GM12878 (cell line): ENCODE measurements at regions not wholly inside any gene's neighbourhood (a gene's known extent, or its start where the extent isn't known, plus 50 kb on each side); places are given as distances from the start of the nearest gene placed in this dataset.
"Not testable (repeated sequence)": the region's sequence is repeated elsewhere in the genome, so short reads cannot be mapped to it uniquely, and the experiment has no call there.

Experiments
- ATAC-seq: fragments of 200-7000 bp; cut with Tn5 transposase; 3 replicates; pipeline ENCODE4 v1.9.1; 2020; ENCODE audit warnings: mild to moderate bottlenecking, moderate library complexity
- BruUV-seq: library from RNA; stranded (reverse); fragments of 400-500 nt; replicated peaks from 2 replicates; lab custom pipeline; 2021; lab: Mats Ljungman, UMichigan
- CTCF ChIA-PET: fragments of 300-600 bp; sonication (Branson Sonifier 250); formaldehyde crosslinking; extraction: SDS; loops from one replicate; lab custom pipeline; 2021; ENCODE audit warnings: inconsistent platforms; lab: Yijun Ruan, JAX
- POLR2A ChIA-PET: fragments of 350-600 bp; formaldehyde crosslinking; extraction: SDS; loops from one replicate; lab custom pipeline; 2021; ENCODE audit warnings: inconsistent platforms; lab: Charles Lee
- RAD21 ChIA-PET: fragments of 300-600 bp; sonication (Branson Sonifier 250); formaldehyde crosslinking; loops from one replicate; lab custom pipeline; 2023; ENCODE audit warnings: antibody characterized with exemption; ENCODE audit not compliant: unreplicated experiment; lab: Charles Lee
- SMC1A ChIA-PET: fragments of 300-600 bp; sonication (Branson Sonifier 250); formaldehyde crosslinking; loops from one replicate; lab custom pipeline; 2023; ENCODE audit not compliant: unreplicated experiment, uncharacterized antibody; lab: Charles Lee
- DNase-seq: peaks from one replicate; pipeline ENCODE4 v3.0.0-alpha.2; 2011; ENCODE audit warnings: low read depth, low spot score
- FAIRE-seq: peaks from 3 replicates; lab custom pipeline; 2011; peaks lifted over from hg19 to GRCh38; lab: Jason Lieb, UNC
- H2AFZ ChIP-seq: 2 replicates; pipeline ENCODE4 v1.6.0; 2011; ENCODE audit warnings: low read depth, low read length, control low read depth; ENCODE audit not compliant: control insufficient read depth
- H3K27ac ChIP-seq: 2 replicates; pipeline ENCODE4 v1.5.1; 2011; ENCODE audit warnings: control low read depth; ENCODE audit not compliant: control insufficient read depth, insufficient read depth
- H3K27me3 ChIP-seq, 2 experiments: replicated peaks in 1 of 2; 2 replicates each; pipeline versions ENCODE4 v1.6.0 to v1.6.1; 2011; ENCODE audit warnings: low read length in 1 of 2; ENCODE audit not compliant: control insufficient read depth in 2 of 2, insufficient read depth in 2 of 2
- H3K36me3 ChIP-seq, 2 experiments: 2 replicates each; pipeline ENCODE4 v1.5.1; 2011; ENCODE audit warnings: low read length in 1 of 2; ENCODE audit not compliant: control insufficient read depth in 2 of 2, insufficient read depth in 2 of 2
- H3K4me1 ChIP-seq: 2 replicates; pipeline ENCODE4 v1.6.1; 2011; ENCODE audit warnings: mild to moderate bottlenecking, low read length, moderate library complexity, mixed read lengths; ENCODE audit not compliant: control insufficient read depth, insufficient read depth
- H3K4me2 ChIP-seq: 2 replicates; pipeline ENCODE4 v1.6.0; 2011; ENCODE audit warnings: control low read depth; ENCODE audit not compliant: control insufficient read depth, insufficient read depth
- H3K4me3 ChIP-seq: fragments of 200-600 bp; sonication (generic); 2 replicates; pipeline ENCODE4 v1.5.1; 2016
- H3K79me2 ChIP-seq: 2 replicates; pipeline ENCODE4 v1.6.0; 2011; ENCODE audit warnings: low read length; ENCODE audit not compliant: control insufficient read depth, insufficient read depth
- H3K9ac ChIP-seq: 2 replicates; pipeline ENCODE4 v1.8.0; 2011; ENCODE audit warnings: low read length, control low read depth, mixed read lengths; ENCODE audit not compliant: control insufficient read depth, insufficient read depth
- H3K9me3 ChIP-seq: replicated peaks from 3 replicates; pipeline ENCODE4 v1.5.1; 2011; ENCODE audit warnings: mild to moderate bottlenecking, low read length; ENCODE audit not compliant: control insufficient read depth, insufficient read depth
- H4K20me1 ChIP-seq: 2 replicates; pipeline ENCODE4 v1.6.0; 2011; ENCODE audit not compliant: control insufficient read depth, insufficient read depth
- ETV6 ChIP-seq, 2 experiments: fragments of 450-650 bp in 1 of 2; IDR thresholded peaks in 1 of 2; conservative IDR thresholded peaks in 1 of 2; 2 replicates each; pipeline ENCODE4 v1.6.1; 2014; ENCODE audit warnings: antibody characterized with exemption in 1 of 2, borderline replicate concordance in 1 of 2, low read depth in 1 of 2, mild to moderate bottlenecking in 1 of 2, moderate library complexity in 1 of 2
- WGBS: methylation state at CpG from one replicate; pipeline ENCODE4 v1.1.6; 2016; ENCODE audit warnings: low lambda C conversion rate; ENCODE audit not compliant: insufficient replicate concordance, insufficient coverage; ENCODE audit errors: missing lambda C conversion rate; 5-methylcytosine and 5-hydroxymethylcytosine counted together
- in situ Hi-C: fragments of 300-500 bp; cut with MboI; formaldehyde crosslinking; loops from 9 replicates; pipeline ENCODE4 v1.14.3; 2018; ENCODE audit warnings: mixed read lengths
- intact Hi-C: fragments of 100-400 bp; cut with micrococcal nuclease; formaldehyde crosslinking; loops from one replicate; pipeline ENCODE4 v1.14.2; 2022; ENCODE audit not compliant: unreplicated experiment
- TF ChIP-seq, protein P1 (sequence below): fragments of 450-650 bp; IDR thresholded peaks from 2 replicates; pipeline ENCODE4 v1.6.1; 2018; ENCODE audit warnings: borderline replicate concordance, mild to moderate bottlenecking; ENCODE audit not compliant: partially characterized antibody

DNA sequence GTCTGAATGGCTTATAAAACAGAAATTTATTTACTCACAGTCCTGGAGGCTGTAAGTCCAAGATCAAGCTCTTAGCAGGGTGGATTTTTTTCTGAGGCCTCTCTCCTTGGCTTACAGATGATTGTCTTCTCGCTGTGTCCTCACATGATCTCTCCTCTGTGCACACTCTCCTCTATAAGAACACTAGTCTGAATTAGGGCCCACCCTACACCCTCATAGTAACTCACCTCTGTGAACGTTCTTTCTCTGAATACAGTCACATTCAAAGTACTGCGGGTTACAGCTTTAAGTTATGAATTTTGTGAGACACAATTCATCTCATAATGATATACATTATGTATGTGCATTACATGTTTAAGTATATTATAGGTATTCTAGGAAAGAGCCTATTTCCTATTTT is 135.7 kb upstream of the ATXN7L3B start (continued):
- TF ChIP-seq, protein P1, sequence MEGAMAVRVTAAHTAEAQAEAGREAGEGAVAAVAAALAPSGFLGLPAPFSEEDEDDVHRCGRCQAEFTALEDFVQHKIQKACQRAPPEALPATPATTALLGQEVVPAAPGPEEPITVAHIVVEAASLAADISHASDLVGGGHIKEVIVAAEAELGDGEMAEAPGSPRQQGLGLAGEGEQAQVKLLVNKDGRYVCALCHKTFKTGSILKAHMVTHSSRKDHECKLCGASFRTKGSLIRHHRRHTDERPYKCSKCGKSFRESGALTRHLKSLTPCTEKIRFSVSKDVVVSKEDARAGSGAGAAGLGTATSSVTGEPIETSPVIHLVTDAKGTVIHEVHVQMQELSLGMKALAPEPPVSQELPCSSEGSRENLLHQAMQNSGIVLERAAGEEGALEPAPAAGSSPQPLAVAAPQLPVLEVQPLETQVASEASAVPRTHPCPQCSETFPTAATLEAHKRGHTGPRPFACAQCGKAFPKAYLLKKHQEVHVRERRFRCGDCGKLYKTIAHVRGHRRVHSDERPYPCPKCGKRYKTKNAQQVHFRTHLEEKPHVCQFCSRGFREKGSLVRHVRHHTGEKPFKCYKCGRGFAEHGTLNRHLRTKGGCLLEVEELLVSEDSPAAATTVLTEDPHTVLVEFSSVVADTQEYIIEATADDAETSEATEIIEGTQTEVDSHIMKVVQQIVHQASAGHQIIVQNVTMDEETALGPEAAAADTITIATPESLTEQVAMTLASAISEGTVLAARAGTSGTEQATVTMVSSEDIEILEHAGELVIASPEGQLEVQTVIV = no peak
- no peak for TF ChIP-seq ETV6 (conservative IDR thresholded peaks at IDR 0.05 in 1 of 2, IDR thresholded peaks at IDR 0.05 in 1 of 2; ENCODE audit: borderline replicate concordance in 1 of 2, low read depth in 1 of 2)

DNA sequence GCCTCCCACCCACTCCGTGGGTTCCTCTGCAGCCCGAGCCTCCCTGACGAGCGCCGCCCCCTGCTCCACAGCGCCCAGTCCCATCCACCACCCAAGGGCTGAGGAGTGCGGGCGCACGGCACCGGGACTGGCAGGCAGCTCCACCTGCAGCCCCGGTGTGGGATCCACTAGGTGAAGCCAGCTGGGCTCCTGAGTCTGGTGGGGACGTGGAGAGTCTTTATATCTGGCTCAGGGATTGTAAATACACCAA is 134.5 kb upstream of the ATXN7L3B start:
- H3K27me3 ChIP-seq, BruUV-seq, H3K4me2 ChIP-seq, SMC1A ChIA-PET, H3K9ac ChIP-seq, ATAC-seq, RAD21 ChIA-PET, DNase-seq, H3K4me1 ChIP-seq, intact Hi-C loops, H3K79me2 ChIP-seq, H3K4me3 ChIP-seq, H2AFZ ChIP-seq, H3K36me3 ChIP-seq, FAIRE-seq, H3K27ac ChIP-seq, H4K20me1 ChIP-seq, H3K9me3 ChIP-seq, in situ Hi-C loops, POLR2A ChIA-PET: not testable (repeated sequence)
- WGBS = 60% methylated on average over 12 of the region's 12 CpGs
- CTCF ChIA-PET = interaction anchor here (3.6 kb wide), 1 partner anchor 13 kb away, joined by 15 read pairs; no protein-coding TSS in a partner anchor
